ENCODE measurements at regions not wholly inside any gene's neighbourhood (a gene's known extent, or its start where the extent isn't known, plus 50 kb on each side); places are given as distances from the start of the nearest gene placed in this dataset.

- Histone ChIP-seq H3K36me3 (no peaks in the 10 kb centered on the region), H3K4me3 (no peak overlapping the region), H3K9me3 (no peaks in the 10 kb centered on the region), H3K27ac (no peak overlapping the region), H3K4me1 (peaks cover 0 to 7% (median 0%) of the 10 kb centered on the region in 6 donors), H3K27me3 (replicated peaks in 1 of 7) (peaks cover 0 to 76% (median 27%) of the 10 kb centered on the region in 7 donors)
- intact Hi-C loops (cut with DNase I; ENCODE audit: low total_unique reads): no loop called here
- DNase-seq: no peak
- WGBS, 5 donors: 74 to 91% (median 78%) methylated on average over 20 of the region's 20 CpGs
- TF ChIP-seq CTCF (IDR thresholded peaks at IDR 0.05 in 8 of 11, conservative IDR thresholded peaks at IDR 0.05 in 3 of 11) (no peak), POLR2AphosphoS5 (IDR thresholded peaks at IDR 0.05) (no peak), POLR2A (IDR thresholded peaks at IDR 0.05) (no peak)
These were observed 103.3 kb downstream of the ENGASE start for GRCh38 chr17:79177877-79178276.

- Histone ChIP-seq H3K27me3 (replicated peaks in 1 of 7) (peaks cover 0 to 67% (median 18%) of the 10 kb centered on the region in 7 donors), H3K4me1 (no peaks in the 10 kb centered on the region), H3K36me3 (no peaks in the 10 kb centered on the region), H3K4me3 (no peak overlapping the region), H3K9me3 (no peaks in the 10 kb centered on the region), H3K27ac (no peak overlapping the region)
- 56 to 77% (median 75%) methylated on average over 11 to 21 of the region's 21 CpGs for WGBS, 5 donors
- intact Hi-C loops (cut with DNase I; ENCODE audit: low total_unique reads): no loop called here
- DNase-seq: no peak
- TF ChIP-seq POLR2A (IDR thresholded peaks at IDR 0.05) (no peak), POLR2AphosphoS5 (IDR thresholded peaks at IDR 0.05) (no peak), CTCF (IDR thresholded peaks at IDR 0.05 in 8 of 11, conservative IDR thresholded peaks at IDR 0.05 in 3 of 11) (no peak)
These were observed 102.4 kb downstream of the ENGASE start for GRCh38 chr17:79176792-79177601.

GRCh38 chr17:79174905-79175856 is 100.6 kb downstream of the ENGASE start:
- Histone ChIP-seq H3K4me1 (no peaks in the 10 kb centered on the region), H3K9me3 (no peaks in the 10 kb centered on the region), H3K4me3 (no peak overlapping the region), H3K36me3 (no peaks in the 10 kb centered on the region), H3K27me3 (replicated peaks in 1 of 7) (peaks cover 0 to 60% (median 1%) of the 10 kb centered on the region in 7 donors), H3K27ac (no peak overlapping the region)
- 71 to 77% (median 73%) methylated on average over 15 to 28 of the region's 28 CpGs for WGBS, 5 donors
- TF ChIP-seq POLR2AphosphoS5 (IDR thresholded peaks at IDR 0.05) (no peak), POLR2A (IDR thresholded peaks at IDR 0.05) (no peak), CTCF (IDR thresholded peaks at IDR 0.05 in 8 of 11, conservative IDR thresholded peaks at IDR 0.05 in 3 of 11) (no peak)
- intact Hi-C loops (cut with DNase I; ENCODE audit: low total_unique reads): no loop called here
- no peak for DNase-seq
